DMS 273 treated with DMSO at 0.1 percent for 48 hours (cell line): ENCODE measurements at regions not wholly inside any gene's neighbourhood (a gene's known extent, or its start where the extent isn't known, plus 50 kb on each side); places are given as distances from the start of the nearest gene placed in this dataset.
"Not testable (repeated sequence)": the region's sequence is repeated elsewhere in the genome, so short reads cannot be mapped to it uniquely, and the experiment has no call there.

Experiments
- DNase-seq: peaks from one replicate; lab custom pipeline; 2025; lab: John Stamatoyannopoulos, UW

DNA sequence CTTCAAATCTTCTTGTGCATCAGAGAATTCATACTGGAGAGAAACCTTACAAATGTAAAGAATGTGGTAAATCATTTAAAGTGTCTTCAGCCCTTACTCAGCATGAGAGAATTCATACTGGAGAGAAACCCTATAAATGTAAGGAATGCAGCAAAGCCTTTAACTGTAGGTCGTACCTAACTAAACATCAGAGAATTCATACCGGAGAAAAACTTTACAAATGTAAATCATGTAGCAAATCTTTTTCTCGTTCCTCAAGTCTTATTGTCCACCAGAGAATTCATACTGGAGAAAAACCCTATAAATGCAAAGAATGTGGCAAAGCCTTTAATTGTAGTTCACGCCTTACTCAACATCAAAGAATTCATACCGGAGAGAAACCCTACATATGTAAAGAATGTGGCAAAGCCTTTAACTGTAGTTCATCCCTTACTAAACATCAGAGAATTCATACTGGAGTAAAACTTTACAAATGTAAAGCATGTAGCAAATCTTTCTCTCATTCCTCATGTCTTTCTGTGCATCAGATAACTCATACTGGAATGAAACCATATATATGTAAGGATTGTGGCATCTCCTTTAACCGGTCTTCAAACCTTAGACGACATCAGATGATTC, 118.5 kb upstream of the ZNF267 start:
- no peak for DNase-seq

DNA sequence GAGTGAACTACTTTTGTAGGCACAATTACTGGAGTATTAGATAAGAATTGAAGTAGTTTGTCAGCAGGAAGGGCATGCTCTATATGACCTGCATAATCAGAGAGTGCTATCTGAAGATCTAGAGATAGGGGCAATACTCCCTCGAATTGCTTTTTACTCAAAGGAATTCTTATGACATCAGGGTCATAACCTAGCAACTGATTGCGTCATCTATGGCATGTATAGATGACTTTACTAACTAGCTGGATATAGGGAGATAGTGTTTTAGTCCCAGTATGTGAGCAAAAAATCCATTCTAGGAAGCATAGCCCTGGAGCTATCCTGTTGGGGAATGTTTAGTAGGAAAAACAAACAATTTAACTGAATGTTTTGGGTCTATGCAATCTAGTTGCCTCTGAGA, 109.5 kb upstream of the ZNF267 start:
- no peak for DNase-seq

DNA sequence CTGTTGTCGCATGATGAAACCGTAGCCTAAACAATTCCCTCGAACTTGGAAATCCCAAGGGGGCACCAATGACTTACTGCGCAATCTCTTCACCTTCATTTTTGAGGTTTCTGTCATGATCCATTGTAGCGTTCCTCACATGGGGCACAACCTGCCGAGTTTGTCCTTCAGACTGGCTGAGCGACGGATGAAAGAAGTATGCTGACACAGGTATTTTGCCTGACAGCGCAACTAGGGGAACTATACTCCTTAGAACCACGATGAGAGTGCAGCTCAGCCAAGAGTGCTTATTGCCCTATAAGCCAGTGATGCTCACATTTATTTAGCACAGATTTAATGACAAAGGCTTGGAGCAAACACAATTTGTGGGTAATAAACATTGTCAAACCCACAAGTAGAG, 106.3 kb upstream of the ZNF267 start:
- no peak for DNase-seq

GRCh38 chr16:31780342-31780741, 93.3 kb upstream of the ZNF267 start:
- DNase-seq: no peak

GRCh38 chr16:31785126-31785525, 88.5 kb upstream of the ZNF267 start:
- DNase-seq: peak; percentile 61

GRCh38 chr16:31807086-31807485, 66.5 kb upstream of the ZNF267 start:
- DNase-seq: no peak

- DNase-seq: no peak
These were observed 62.7 kb upstream of the ZNF267 start for GRCh38 chr16:31810863-31811262.

DNA sequence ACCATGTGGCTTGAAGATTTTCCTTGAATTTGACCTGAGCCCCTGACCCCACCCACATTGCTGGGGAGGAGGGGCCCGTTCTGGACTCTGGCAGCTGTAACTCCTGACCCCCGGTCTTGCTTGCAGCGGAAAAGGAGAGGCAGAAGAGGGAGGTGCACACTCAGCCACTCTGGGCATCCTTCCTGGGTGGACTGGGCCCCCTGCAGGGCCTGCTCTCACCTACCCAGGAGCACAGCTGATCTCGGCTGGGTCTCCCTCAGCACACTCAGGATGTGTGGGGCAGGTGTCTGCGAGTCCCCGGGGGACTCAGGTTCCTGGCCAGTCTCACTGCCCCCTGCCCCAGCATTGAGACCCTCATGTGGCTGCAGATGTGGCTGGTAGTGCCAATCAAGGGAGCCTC, 57.5 kb upstream of the ZNF267 start:
- DNase-seq: not testable (repeated sequence)

DNA sequence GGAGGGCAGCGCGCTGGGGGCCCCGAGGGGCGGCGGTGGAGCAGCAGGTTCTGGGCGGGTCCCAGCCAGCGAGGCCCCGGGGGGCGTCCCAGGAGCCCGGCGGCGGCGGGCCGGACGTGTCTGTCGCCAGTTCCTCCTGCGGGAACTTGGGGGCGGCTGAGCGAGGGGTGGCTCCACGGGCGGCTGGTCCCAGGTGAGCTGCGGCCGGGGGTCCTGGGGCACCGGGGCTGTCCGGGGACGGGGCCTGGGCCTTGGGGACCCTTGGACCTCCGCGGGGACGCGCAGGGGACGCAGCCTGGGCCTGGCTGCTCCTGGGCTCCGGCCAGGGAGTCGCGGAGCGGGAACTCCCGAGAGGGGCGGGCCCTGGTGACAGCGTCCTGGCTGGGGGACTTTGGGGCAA, 54.2 kb upstream of the ZNF267 start:
- DNase-seq: no peak

- no peak for DNase-seq
These were observed 53.7 kb upstream of the ZNF267 start for GRCh38 chr16:31819948-31820347.
